PC-9 (cell line): ENCODE measurements at regions not wholly inside any gene's neighbourhood (a gene's known extent, or its start where the extent isn't known, plus 50 kb on each side); places are given as distances from the start of the nearest gene placed in this dataset.

Experiments
- BruUV-seq: library from RNA; stranded (reverse); fragments of 400-500 nt; replicated peaks from 2 replicates; lab custom pipeline; 2021; lab: Mats Ljungman, UMichigan
- CTCF ChIA-PET: fragments of 300-600 bp; sonication (Branson Sonifier 250); formaldehyde crosslinking; loops from one replicate; lab custom pipeline; 2022; ENCODE audit warnings: antibody characterized with exemption; lab: Charles Lee
- POLR2A ChIA-PET: fragments of 300-600 bp; sonication (Branson Sonifier 250); formaldehyde crosslinking; loops from one replicate; lab custom pipeline; 2022; ENCODE audit warnings: antibody characterized with exemption; ENCODE audit not compliant: unreplicated experiment; lab: Charles Lee
- DNase-seq, 2 experiments: peaks; one replicate each; pipeline versions ENCODE4 v3.0.0 to v3.0.0-alpha.2; 2015 to 2022; ENCODE audit warnings: mixed read lengths in 1 of 2
- H2AFZ ChIP-seq: fragments of 200-600 bp; sonication (generic); 2 replicates; pipeline ENCODE4 v1.8.1; 2017; ENCODE audit warnings: antibody characterized with exemption
- H3F3A ChIP-seq: fragments of 200-600 bp; sonication (generic); 2 replicates; pipeline ENCODE4 v1.8.1; 2017; ENCODE audit warnings: antibody characterized with exemption, mild to moderate bottlenecking, low read depth; ENCODE audit not compliant: insufficient read depth
- H3K27ac ChIP-seq: fragments of 200-600 bp; sonication (generic); 2 replicates; pipeline ENCODE4 v1.6.1; 2016; ENCODE audit warnings: mixed run types
- H3K27me3 ChIP-seq: fragments of 200-600 bp; sonication (generic); 2 replicates; pipeline ENCODE4 v1.6.1; 2016; ENCODE audit warnings: low read depth, mixed run types; ENCODE audit not compliant: insufficient read depth
- H3K36me3 ChIP-seq: fragments of 200-600 bp; sonication (generic); 2 replicates; pipeline ENCODE4 v1.6.1; 2016; ENCODE audit warnings: low read depth, mixed run types
- H3K4me1 ChIP-seq: fragments of 200-600 bp; sonication (generic); replicated peaks from 2 replicates; pipeline ENCODE4 v1.6.1; 2016; ENCODE audit warnings: mixed run types; ENCODE audit not compliant: insufficient read depth
- H3K4me2 ChIP-seq: fragments of 200-600 bp; sonication (generic); 2 replicates; pipeline ENCODE4 v1.6.1; 2017; ENCODE audit warnings: mixed run types
- H3K4me3 ChIP-seq: fragments of 200-600 bp; sonication (generic); 2 replicates; pipeline ENCODE4 v1.6.1; 2016; ENCODE audit warnings: mixed run types
- H3K79me2 ChIP-seq: fragments of 200-600 bp; sonication (generic); 2 replicates; pipeline ENCODE4 v1.6.1; 2017; ENCODE audit warnings: low read depth, mixed run types
- H3K9me2 ChIP-seq: fragments of 200-600 bp; sonication (generic); 2 replicates; pipeline ENCODE4 v1.8.1; 2017; ENCODE audit warnings: mild to moderate bottlenecking; ENCODE audit not compliant: insufficient read depth
- H3K9me3 ChIP-seq: fragments of 200-600 bp; sonication (generic); 2 replicates; pipeline ENCODE4 v1.8.1; 2016; ENCODE audit warnings: low read depth; ENCODE audit not compliant: insufficient read depth
- H4K20me1 ChIP-seq: fragments of 200-600 bp; sonication (generic); 2 replicates; pipeline ENCODE4 v1.8.1; 2017; ENCODE audit not compliant: insufficient read depth
- CTCF ChIP-seq: fragments of 200-600 bp; sonication (generic); conservative IDR thresholded peaks from 2 replicates; pipeline ENCODE4 v1.6.1; 2017; ENCODE audit warnings: mixed run types, antibody characterized with exemption, mild to moderate bottlenecking, moderate library complexity
- EZH2 ChIP-seq: fragments of 200-600 bp; sonication (generic); IDR thresholded peaks from 2 replicates; pipeline ENCODE4 v1.8.0; 2017; ENCODE audit warnings: antibody characterized with exemption, low read depth
- intact Hi-C: fragments of 100-400 bp; cut with micrococcal nuclease; formaldehyde crosslinking; loops from one replicate; pipeline ENCODE4 v1.10.0; 2022; ENCODE audit not compliant: unreplicated experiment

GRCh38 chr16:17691899-17692176 lies 221.1 kb upstream of the XYLT1 start:
- Histone ChIP-seq H3K4me1 (no peaks in the 10 kb centered on the region), H3F3A (no peaks in the 10 kb centered on the region), H3K27me3 (peaks cover 16% of the 10 kb centered on the region), H2AFZ (no peak overlapping the region), H3K9me3 (no peaks in the 10 kb centered on the region), H3K36me3 (no peaks in the 10 kb centered on the region), H4K20me1 (no peaks in the 10 kb centered on the region; the same call in 1 of the 2 replicates), H3K79me2 (no peaks in the 10 kb centered on the region), H3K4me3 (no peak overlapping the region), H3K27ac (no peak overlapping the region), H3K9me2 (no peaks in the 10 kb centered on the region), H3K4me2 (no peak overlapping the region)
- DNase-seq = no peak
- ChIA-PET POLR2A (no interaction called here), CTCF (no interaction called here)
- intact Hi-C loops = no loop called here
- TF ChIP-seq CTCF (no peak), EZH2 (no peak)
- BruUV-seq = no TSS peak

- DNase-seq = no peak
- H3K36me3 ChIP-seq = no peaks in the 10 kb centered on the region
- ChIA-PET POLR2A (no interaction called here), CTCF (no interaction called here)
- no peaks in the 10 kb centered on the region for H3K79me2 ChIP-seq
- no peaks in the 10 kb centered on the region for H3K4me1 ChIP-seq
- no peaks in the 10 kb centered on the region for H3F3A ChIP-seq
- H3K4me2 ChIP-seq = no peak overlapping the region
- no peaks in the 10 kb centered on the region for H3K9me3 ChIP-seq
- no peak overlapping the region for H3K4me3 ChIP-seq
- H4K20me1 ChIP-seq = no peaks in the 10 kb centered on the region; the same call in 1 of the 2 replicates
- H3K27ac ChIP-seq = no peak overlapping the region
- BruUV-seq = no TSS peak
- H2AFZ ChIP-seq = no peak overlapping the region
- peaks cover 16% of the 10 kb centered on the region for H3K27me3 ChIP-seq
- TF ChIP-seq EZH2 = no peak
- TF ChIP-seq CTCF = no peak
- no peaks in the 10 kb centered on the region for H3K9me2 ChIP-seq
- intact Hi-C loops = no loop called here
These were observed 220.5 kb upstream of the XYLT1 start for GRCh38 chr16:17691106-17691898.

- no peaks in the 10 kb centered on the region for H3K9me2 ChIP-seq
These were observed 214.7 kb upstream of the XYLT1 start for GRCh38 chr16:17685447-17685846.

More at GRCh38 chr16:17685447-17685846, 214.7 kb upstream of the XYLT1 start:
- CTCF ChIA-PET = no interaction called here
- Histone ChIP-seq H3K4me3 (no peak overlapping the region), H3K9me3 (no peaks in the 10 kb centered on the region), H4K20me1 (no peaks in the 10 kb centered on the region), H3K27ac (no peak overlapping the region), H3F3A (no peaks in the 10 kb centered on the region), H3K4me2 (no peak overlapping the region), H3K79me2 (no peaks in the 10 kb centered on the region), H3K36me3 (no peaks in the 10 kb centered on the region), H3K4me1 (no peaks in the 10 kb centered on the region), H3K27me3 (0 out of 2 replicates have a peak, but pooled peaks cover 2% of the 10 kb centered on the region), H2AFZ (no peak overlapping the region)
- BruUV-seq = no TSS peak
- no peak for DNase-seq
- TF ChIP-seq EZH2 = no peak
- no peak for TF ChIP-seq CTCF
- POLR2A ChIA-PET = no interaction called here
- intact Hi-C loops = no loop called here
